ENCODE measurements at regions not wholly inside any gene's neighbourhood (a gene's known extent, or its start where the extent isn't known, plus 50 kb on each side); places are given as distances from the start of the nearest gene placed in this dataset.
"Not testable (repeated sequence)": the region's sequence is repeated elsewhere in the genome, so short reads cannot be mapped to it uniquely, and the experiment has no call there.

GRCh38 chr9:73969936-73970335, 527.2 kb upstream of the RORB start:
- Mint-ChIP-seq H3K36me3 (ENCODE audit: low read depth) (peaks cover 4% of the 10 kb centered on the region), H3K27ac (ENCODE audit: unreplicated experiment) (no peak overlapping the region), H3K9me3 (peaks cover 11% of the 10 kb centered on the region), H3K4me3 (no peak overlapping the region), H3K27me3 (ENCODE audit: low read depth) (no peaks in the 10 kb centered on the region), H3K4me1 (no peaks in the 10 kb centered on the region)
- TF ChIP-seq CTCF (conservative IDR thresholded peaks at IDR 0.05), result no peak
- DNase-seq (ENCODE audit: low read depth, low spot score), result no peak

- not testable (repeated sequence) for DNase-seq (ENCODE audit: low read depth, low spot score); H3K4me3 Mint-ChIP-seq; H3K36me3 Mint-ChIP-seq (ENCODE audit: low read depth); H3K27ac Mint-ChIP-seq (ENCODE audit: unreplicated experiment); H3K9me3 Mint-ChIP-seq; H3K27me3 Mint-ChIP-seq (ENCODE audit: low read depth); H3K4me1 Mint-ChIP-seq
These were observed 520.7 kb upstream of the RORB start for GRCh38 chr9:73976424-73976823.

- H3K4me3 Mint-ChIP-seq, result no peak overlapping the region
- TF ChIP-seq CTCF (conservative IDR thresholded peaks at IDR 0.05), result no peak
- H3K4me1 Mint-ChIP-seq, result no peaks in the 10 kb centered on the region
- no peak for DNase-seq (ENCODE audit: low read depth, low spot score)
- H3K36me3 Mint-ChIP-seq (ENCODE audit: low read depth), result no peaks in the 10 kb centered on the region
- H3K27me3 Mint-ChIP-seq (ENCODE audit: low read depth), result no peaks in the 10 kb centered on the region
- no peak overlapping the region for H3K27ac Mint-ChIP-seq (ENCODE audit: unreplicated experiment)
- no peaks in the 10 kb centered on the region for H3K9me3 Mint-ChIP-seq
These were observed 517.3 kb upstream of the RORB start for GRCh38 chr9:73979894-73980264.

GRCh38 chr9:73980754-73981153, 516.4 kb upstream of the RORB start:
- no peak for TF ChIP-seq CTCF (conservative IDR thresholded peaks at IDR 0.05)
- Mint-ChIP-seq H3K27ac (ENCODE audit: unreplicated experiment) (no peak overlapping the region), H3K4me3 (no peak overlapping the region), H3K4me1 (no peaks in the 10 kb centered on the region), H3K36me3 (ENCODE audit: low read depth) (no peaks in the 10 kb centered on the region), H3K9me3 (peaks cover 2% of the 10 kb centered on the region), H3K27me3 (ENCODE audit: low read depth) (no peaks in the 10 kb centered on the region)
- DNase-seq (ENCODE audit: low read depth, low spot score), result no peak

GRCh38 chr9:73981405-73981804, 515.7 kb upstream of the RORB start:
- no peak overlapping the region for H3K4me3 Mint-ChIP-seq
- H3K27me3 Mint-ChIP-seq (ENCODE audit: low read depth), result no peaks in the 10 kb centered on the region
- no peak overlapping the region for H3K27ac Mint-ChIP-seq (ENCODE audit: unreplicated experiment)
- H3K36me3 Mint-ChIP-seq (ENCODE audit: low read depth), result no peaks in the 10 kb centered on the region
- H3K9me3 Mint-ChIP-seq, result peaks cover 2% of the 10 kb centered on the region
- no peaks in the 10 kb centered on the region for H3K4me1 Mint-ChIP-seq
- no peak for DNase-seq (ENCODE audit: low read depth, low spot score)
- no peak for TF ChIP-seq CTCF (conservative IDR thresholded peaks at IDR 0.05)

GRCh38 chr9:73995836-73996235, 501.3 kb upstream of the RORB start:
- DNase-seq (ENCODE audit: low read depth, low spot score), result no peak
- no peaks in the 10 kb centered on the region for H3K9me3 Mint-ChIP-seq
- no peak overlapping the region for H3K27ac Mint-ChIP-seq (ENCODE audit: unreplicated experiment)
- no peaks in the 10 kb centered on the region for H3K4me1 Mint-ChIP-seq
- no peaks in the 10 kb centered on the region for H3K27me3 Mint-ChIP-seq (ENCODE audit: low read depth)
- H3K4me3 Mint-ChIP-seq, result no peak overlapping the region
- no peak for TF ChIP-seq CTCF (conservative IDR thresholded peaks at IDR 0.05)
- no peaks in the 10 kb centered on the region for H3K36me3 Mint-ChIP-seq (ENCODE audit: low read depth)

Measured in neural crest cell (in vitro differentiated cells).